ENCODE measurements at regions not wholly inside any gene's neighbourhood (a gene's known extent, or its start where the extent isn't known, plus 50 kb on each side); places are given as distances from the start of the nearest gene placed in this dataset.

DNA sequence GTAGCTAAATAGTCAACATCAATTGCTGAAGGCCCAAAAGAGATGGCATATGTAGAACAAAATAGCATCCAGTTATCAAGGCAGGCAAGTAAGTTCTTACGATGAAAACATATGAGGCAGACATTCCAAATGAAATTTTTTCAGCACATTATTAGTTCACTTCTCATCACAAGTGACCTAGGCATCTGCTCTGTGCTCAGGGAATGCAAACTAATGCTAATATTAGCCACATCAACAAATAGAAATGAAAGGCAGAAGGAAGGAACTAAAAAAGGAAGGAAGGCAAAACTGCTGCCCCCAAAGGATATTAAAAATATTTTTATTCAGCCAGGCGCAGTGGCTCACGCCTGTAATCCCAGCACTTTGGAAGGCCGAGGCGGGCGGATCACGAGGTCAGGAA, 51.2 kb upstream of the ROCK1 start:
- DNase-seq, result no peak

DNA sequence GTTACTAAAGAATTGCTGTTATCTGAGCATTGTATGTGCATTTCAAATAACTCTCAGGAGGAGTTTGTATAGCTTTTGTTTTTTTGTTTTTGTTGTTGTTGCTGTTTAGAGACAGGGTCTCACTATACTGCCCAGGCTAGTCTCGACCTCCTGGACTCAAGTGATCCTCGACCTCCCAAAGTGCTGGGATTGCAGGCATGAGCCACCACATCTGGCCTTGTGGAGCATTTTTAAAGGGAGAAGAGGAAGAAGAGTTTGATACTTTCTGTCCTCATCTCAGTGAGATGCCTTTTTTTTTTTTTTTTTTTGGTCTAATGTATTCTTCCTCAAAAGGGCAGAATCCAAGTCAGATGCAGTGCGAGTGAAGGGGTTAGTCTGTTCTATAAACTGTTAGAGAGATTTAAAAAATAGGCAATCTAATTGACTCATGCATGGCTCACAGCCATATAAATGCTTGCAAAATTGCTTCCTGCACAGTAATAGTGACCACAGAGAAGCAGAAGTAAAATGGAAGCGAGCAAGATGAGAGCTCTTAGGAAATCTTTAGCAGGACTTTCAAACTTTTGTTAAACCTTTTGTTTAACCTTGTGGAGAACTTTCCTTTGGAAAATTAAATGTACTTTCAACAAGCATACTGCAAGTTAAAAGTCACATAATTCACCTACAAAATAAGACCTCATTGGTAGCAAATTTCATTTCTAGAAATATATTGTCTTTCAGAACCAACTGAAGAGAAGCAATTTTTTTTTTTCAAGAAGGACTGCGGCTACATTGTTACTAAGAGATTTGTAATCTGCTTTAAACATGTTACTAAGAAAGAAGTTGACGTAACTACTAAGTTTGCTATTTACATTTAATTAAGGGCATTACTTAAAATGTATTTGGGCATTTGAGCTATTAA, 52.3 kb upstream of the ROCK1 start:
- DNase-seq, result no peak

DNA sequence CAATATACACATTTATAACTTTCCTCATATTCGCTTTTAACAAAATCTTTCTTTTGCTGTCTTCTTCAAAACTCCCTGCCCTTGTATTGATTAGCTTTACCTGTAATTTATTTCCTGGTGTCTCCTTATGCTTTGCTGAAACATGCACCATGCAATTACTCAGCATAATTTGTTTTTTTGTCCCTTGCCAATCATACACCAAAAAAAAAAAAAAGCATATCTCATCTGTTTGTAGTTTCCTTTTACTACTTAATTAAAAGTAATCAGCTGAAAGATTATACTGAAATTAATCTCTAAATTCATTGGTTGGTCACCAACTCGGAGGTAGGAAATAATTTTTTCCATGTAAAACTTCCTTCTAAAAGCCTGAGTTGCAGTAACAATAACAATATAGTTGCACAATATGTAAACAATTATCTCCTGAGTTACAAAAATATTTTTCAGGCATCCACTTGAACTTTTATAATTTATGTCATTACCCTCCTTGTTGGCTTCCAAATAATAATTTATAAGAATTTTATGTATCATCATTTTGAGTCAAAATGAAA, 53.0 kb upstream of the ROCK1 start:
- DNase-seq, result no peak

DNA sequence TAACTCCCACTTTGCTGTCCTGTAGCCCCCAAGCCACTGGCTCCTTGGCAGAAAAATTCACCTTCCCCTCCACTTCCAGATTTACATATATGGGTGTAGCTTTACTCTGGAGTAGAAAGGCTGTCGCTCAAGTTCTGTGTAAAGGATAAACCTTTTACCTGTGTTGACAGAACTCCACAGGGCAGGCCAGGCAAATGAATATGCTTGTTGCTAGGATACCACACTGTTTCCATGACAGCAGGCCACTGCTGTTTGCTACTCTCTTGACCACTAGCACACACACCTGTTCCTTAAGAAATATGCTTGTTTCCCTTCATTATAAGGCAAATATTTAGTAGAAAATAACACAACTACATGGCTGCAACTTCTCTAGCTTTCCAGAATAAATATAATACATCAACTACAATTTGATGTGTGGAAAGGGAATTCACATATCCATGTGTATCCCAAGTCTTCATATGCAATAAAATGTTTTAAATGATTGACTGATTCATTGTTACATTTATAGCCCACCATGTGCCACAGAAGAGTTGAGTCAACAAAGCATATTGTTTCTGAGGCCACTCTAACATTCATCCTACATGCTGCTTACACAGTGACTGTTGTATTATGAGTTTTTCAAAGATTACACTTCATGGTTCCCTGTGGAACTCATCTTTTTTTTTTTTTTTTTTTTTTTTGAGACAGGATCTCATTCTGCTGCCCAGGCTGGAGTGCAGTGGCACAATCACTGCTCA, 56.2 kb upstream of the ROCK1 start:
- DNase-seq, result peak; percentile 90

DNA sequence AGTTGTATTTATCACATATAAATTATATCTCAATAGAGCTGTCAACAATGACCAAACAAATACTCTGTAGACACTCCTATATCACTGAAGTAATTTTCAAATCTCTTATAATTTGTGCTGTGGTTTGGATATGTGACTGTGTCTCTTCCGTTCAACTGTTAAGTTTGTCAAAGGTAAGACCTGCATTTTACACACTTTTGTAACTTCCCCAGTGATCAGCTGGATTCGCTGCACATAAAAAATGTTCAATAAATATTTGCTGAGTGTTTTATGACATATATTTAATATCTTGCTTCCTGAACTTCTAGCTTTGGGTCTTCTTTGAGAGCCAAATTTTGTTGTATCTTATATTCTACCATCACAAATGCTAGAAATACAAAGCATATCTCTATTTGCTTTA, 57.3 kb upstream of the ROCK1 start:
- no peak for DNase-seq

DNA sequence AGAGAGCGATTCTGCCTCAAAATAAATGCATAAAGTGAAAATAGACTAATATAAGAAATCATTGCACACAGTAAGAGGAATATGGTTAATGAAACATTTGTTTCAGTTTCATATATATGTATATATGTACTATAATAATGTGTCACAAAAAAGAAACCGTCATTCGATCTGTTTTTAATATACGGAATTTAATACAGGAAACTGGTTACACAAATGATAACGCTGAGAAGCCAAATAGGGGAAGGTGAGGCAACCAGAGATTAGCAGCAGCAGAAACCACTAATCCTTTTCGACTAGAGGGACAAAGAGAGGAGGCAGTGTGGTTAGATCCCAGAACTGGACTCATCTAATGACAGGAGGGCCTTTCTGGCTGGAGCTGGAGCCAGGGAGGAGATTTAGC, 64.2 kb upstream of the GREB1L start:
- no peak for DNase-seq

DNA sequence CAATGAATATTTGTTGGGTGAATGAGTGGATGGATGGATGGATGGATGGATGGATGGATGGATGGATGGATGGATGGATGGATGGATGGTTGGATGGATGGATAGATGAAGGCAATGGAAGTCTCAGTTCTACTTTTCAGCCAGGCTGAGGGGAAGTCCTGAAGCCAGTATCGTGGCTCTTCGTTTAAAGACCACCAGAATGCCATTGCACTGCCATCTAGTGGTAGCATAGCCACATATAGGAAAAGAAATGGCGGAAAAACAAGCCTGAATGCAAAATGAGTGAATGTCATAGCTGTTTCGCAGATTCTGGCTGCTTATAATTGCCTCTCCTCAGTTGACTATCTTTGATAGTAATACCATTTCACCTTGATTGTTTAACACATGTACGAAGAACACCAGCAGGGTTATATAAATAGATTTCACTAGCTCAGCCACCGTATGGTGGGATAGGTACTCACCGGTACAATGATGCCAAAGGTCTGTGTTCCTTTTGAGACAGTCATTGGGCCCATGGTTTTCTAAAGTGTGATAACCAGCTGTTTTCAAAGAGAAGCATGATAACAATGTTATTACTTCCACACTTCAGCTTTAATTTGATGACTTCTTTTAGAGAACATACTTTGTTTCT, 62.3 kb upstream of the GREB1L start:
- peak; percentile 2 for DNase-seq

DNA sequence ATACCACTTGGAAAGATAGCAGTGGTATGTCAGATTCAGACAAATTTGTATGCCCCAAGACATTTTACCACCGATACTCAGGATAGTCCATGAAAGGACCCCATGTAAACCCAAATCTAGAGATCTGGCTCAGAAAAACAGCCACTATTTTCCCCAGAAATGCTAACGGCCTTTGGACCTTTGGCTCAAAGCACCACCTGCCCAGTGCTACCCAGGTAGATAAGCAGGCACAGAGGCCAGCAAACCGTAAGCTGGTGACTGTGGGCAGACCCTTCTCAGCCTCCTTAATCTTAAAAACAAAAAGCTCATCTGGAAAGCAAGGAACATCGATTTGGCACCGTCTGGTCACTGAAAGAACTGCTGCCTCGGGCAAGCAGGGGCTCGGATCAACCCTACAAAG, 61.4 kb upstream of the GREB1L start:
- no peak for DNase-seq

DNA sequence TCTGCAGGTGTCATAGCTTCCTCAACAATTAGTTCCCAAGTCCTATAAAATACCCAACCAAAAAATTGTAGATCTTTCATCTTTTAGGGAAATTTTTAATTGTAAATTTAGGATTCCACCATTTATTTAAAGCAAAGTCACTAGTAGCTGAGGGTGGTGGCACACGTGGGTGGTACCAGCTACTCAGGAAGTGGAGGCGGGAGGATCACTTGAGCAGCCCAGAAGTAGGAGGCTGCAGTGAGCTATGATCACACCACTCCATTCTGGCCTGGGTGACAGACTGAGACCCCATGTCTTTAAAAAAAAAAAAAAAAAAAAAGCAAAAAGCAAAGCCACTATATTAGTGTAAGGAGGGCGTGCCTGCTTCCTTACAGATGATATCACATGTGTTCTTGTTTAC, 60.3 kb upstream of the GREB1L start:
- DNase-seq, result no peak

DNA sequence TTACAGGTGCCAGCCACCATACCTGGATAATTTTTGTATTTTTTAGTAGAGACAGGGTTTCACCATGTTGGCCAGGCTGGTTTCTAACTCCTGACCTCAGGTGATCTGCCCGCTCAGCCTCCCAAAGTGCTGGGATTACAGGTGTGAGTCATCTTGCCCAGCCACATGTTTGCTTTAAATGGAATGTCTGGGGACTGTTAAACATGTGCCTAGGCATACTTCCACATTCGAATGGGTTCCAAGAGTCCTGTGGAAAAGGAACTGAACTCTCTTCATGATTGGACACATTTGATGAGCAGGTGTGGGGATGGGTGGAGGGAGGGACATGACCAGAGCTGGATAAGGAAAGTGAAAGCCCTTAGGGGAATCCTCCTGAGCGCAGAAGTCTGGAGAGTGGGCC, 58.4 kb upstream of the GREB1L start:
- no peak for DNase-seq

DNA sequence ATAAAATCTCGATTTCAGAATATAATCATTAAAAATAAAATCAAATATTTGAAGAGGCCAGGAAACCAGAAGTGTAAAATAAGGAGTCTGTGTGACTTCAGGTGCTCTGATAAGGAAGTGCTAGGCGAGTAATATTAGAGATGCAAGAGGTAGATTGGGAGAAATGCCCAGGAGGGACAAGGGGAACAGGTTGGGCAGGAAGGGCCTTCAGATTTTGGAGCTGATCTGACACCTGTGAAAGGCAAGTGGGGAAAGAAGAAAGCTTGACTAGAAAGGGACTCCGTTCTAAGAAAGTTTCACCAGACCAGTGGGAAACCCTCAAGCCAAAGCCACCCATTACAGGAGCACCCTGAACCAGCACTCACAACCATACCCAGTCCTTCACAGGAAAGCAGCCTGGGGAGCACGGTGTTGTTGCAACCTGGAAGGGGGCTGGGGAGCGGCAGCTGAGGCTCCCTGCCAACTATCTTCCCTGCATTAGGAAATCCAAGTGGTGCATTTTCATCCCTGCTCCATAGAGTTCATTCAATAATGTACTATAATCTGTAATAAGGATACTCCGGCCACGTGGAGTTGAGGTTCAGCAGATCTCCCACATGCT, 57.5 kb upstream of the GREB1L start:
- no peak for DNase-seq

DNA sequence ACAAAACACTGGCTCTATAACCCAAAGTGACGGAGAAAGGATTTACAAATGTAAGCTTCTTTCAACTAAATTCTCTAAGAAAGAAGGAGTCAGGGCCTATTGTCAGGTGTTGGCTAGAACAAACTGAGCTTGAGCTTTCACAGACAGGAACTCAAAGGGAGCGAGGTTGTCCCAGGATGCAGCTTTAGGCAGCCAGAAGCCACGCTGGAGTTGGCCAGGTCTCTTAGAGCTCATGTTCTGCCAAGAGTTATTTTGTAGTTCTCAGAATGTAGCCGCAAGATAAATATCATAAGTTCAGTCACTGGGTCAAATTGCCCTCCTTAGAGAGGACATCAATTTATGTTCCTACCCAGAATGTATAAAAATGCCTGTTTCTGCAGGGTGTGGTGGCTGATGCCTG, 54.1 kb upstream of the GREB1L start:
- no peak for DNase-seq

DNA sequence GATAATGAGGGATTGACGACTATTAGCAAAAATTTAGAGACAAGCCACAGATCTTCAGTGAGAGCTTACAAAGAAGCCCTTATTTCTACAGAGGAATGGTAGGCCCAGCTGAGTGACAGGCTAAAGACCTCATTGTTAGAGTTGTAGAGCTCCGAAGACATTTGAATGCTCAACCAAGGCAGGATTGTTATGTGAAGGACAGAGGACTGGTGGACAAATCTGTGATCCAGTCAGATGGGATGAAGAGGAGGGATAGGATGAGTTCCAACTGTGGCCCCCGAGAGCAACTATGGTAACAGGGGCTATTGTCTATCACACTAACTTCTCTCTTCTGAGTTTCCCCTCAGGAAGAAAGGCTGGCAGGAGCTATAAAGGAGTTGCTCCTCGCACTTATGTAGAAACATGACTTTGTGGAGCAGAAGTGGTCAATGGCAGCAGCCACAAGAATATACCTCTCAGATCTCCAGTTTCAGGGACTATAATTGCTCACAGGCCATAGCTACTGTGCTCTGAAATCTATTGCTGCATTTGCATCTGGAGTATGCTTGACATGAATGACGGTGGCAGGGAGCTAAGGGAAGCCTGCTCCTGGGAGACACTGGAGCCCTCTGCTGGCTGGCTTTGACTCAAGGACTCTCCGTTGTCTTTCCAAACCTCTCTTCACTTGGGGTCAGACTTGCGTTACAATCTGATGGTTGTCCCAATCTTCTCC, 50.3 kb upstream of the GREB1L start:
- DNase-seq, result no peak

Data from NCI-H187 treated with DMSO at 0.1 percent for 48 hours (cell line).